ENCODE measurements at regions not wholly inside any gene's neighbourhood (a gene's known extent, or its start where the extent isn't known, plus 50 kb on each side); places are given as distances from the start of the nearest gene placed in this dataset.

DNA sequence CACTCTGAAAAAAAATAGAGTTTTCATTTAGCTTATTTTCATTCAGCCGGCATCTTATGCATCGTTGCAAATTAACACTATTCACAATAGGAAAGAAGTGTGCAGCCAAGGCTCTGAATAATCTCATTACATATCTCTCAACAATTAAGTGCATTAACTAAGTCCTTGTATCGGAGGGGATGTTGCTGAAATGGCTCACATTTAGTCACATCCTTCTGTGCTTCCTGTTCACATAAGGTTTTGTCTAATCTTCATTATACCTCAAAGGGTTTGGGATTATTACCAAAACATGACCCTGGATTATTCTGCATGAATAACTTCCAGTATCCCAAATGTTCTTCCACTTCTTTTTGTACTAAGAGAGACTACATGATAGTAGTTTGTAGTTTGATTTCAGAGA lies 278.0 kb upstream of the GRIA1 start:
- TF ChIP-seq, protein P1, sequence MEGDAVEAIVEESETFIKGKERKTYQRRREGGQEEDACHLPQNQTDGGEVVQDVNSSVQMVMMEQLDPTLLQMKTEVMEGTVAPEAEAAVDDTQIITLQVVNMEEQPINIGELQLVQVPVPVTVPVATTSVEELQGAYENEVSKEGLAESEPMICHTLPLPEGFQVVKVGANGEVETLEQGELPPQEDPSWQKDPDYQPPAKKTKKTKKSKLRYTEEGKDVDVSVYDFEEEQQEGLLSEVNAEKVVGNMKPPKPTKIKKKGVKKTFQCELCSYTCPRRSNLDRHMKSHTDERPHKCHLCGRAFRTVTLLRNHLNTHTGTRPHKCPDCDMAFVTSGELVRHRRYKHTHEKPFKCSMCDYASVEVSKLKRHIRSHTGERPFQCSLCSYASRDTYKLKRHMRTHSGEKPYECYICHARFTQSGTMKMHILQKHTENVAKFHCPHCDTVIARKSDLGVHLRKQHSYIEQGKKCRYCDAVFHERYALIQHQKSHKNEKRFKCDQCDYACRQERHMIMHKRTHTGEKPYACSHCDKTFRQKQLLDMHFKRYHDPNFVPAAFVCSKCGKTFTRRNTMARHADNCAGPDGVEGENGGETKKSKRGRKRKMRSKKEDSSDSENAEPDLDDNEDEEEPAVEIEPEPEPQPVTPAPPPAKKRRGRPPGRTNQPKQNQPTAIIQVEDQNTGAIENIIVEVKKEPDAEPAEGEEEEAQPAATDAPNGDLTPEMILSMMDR (IDR thresholded peaks at IDR 0.05) = no peak
- TF ChIP-seq EP300 (IDR thresholded peaks at IDR 0.05) (no peak), POLR2AphosphoS5 (IDR thresholded peaks at IDR 0.05) (no peak)

All from sigmoid colon (tissue), 4 donors.